Hepatocyte (in vitro differentiated cells): ENCODE measurements at regions not wholly inside any gene's neighbourhood (a gene's known extent, or its start where the extent isn't known, plus 50 kb on each side); places are given as distances from the start of the nearest gene placed in this dataset.

Experiments
- DNase-seq: peaks from one replicate; pipeline ENCODE4 v3.0.0-alpha.2; 2016; ENCODE audit warnings: low spot score
- H2AFZ ChIP-seq: fragments of 200-600 bp; sonication (generic); 2 replicates; pipeline ENCODE4 v1.6.0; 2016; ENCODE audit warnings: antibody characterized with exemption, mild to moderate bottlenecking
- H3K27ac ChIP-seq: fragments of 200-600 bp; sonication (generic); 2 replicates; pipeline ENCODE4 v1.5.1; 2016; ENCODE audit warnings: mild to moderate bottlenecking
- H3K27me3 ChIP-seq: fragments of 200-600 bp; sonication (generic); 2 replicates; pipeline ENCODE4 v1.6.1; 2016
- H3K36me3 ChIP-seq: fragments of 200-600 bp; sonication (generic); replicated peaks from 2 replicates; pipeline ENCODE4 v1.5.1; 2016; ENCODE audit warnings: low read depth; ENCODE audit not compliant: insufficient read depth
- H3K4me1 ChIP-seq: fragments of 200-600 bp; sonication (generic); 2 replicates; pipeline ENCODE4 v1.5.1; 2016; ENCODE audit warnings: mild to moderate bottlenecking, moderate library complexity; ENCODE audit not compliant: insufficient read depth
- H3K4me2 ChIP-seq: fragments of 200-600 bp; sonication (generic); 2 replicates; pipeline ENCODE4 v1.6.0; 2016
- H3K4me3 ChIP-seq: fragments of 200-600 bp; sonication (generic); 2 replicates; pipeline ENCODE4 v1.5.1; 2016; ENCODE audit warnings: mild to moderate bottlenecking
- H3K79me2 ChIP-seq: fragments of 200-600 bp; sonication (generic); 2 replicates; pipeline ENCODE4 v1.6.0; 2017; ENCODE audit warnings: mild to moderate bottlenecking
- H3K9me2 ChIP-seq: fragments of 200-600 bp; sonication (generic); replicated peaks from 2 replicates; pipeline ENCODE4 v1.6.0; 2017; ENCODE audit warnings: mild to moderate bottlenecking; ENCODE audit not compliant: insufficient read depth
- H3K9me3 ChIP-seq: fragments of 200-600 bp; sonication (generic); 2 replicates; pipeline ENCODE4 v1.5.1; 2016; ENCODE audit warnings: low read depth, mild to moderate bottlenecking
- H4K20me1 ChIP-seq: fragments of 200-600 bp; sonication (generic); 2 replicates; pipeline ENCODE4 v1.6.0; 2016; ENCODE audit warnings: mild to moderate bottlenecking; ENCODE audit not compliant: insufficient read depth, poor library complexity, severe bottlenecking
- CTCF ChIP-seq: fragments of 200-600 bp; sonication (generic); IDR thresholded peaks from 2 replicates; pipeline ENCODE4 v1.5.1; 2016; ENCODE audit warnings: antibody characterized with exemption, mild to moderate bottlenecking; ENCODE audit not compliant: poor library complexity
- EZH2 ChIP-seq: fragments of 200-600 bp; sonication (generic); IDR thresholded peaks from 2 replicates; pipeline ENCODE4 v1.6.1; 2016; ENCODE audit warnings: antibody characterized with exemption, mild to moderate bottlenecking, borderline replicate concordance
- EZH2phosphoT487 ChIP-seq: fragments of 200-600 bp; sonication (generic); IDR thresholded peaks from one replicate; pipeline ENCODE4 v1.6.1; 2018; ENCODE audit warnings: antibody characterized with exemption, mild to moderate bottlenecking, low read depth, moderate library complexity; ENCODE audit not compliant: unreplicated experiment, severe bottlenecking
- WGBS: methylation state at CpG from one replicate; pipeline ENCODE4 v1.1.6; 2016; ENCODE audit warnings: low lambda C conversion rate; ENCODE audit errors: missing lambda C conversion rate; 5-methylcytosine and 5-hydroxymethylcytosine counted together

GRCh38 chr2:187978356-187978755 is 313.3 kb upstream of the GULP1 start:
- TF ChIP-seq CTCF (no peak), EZH2phosphoT487 (no peak), EZH2 (no peak)
- DNase-seq, result no peak
- H4K20me1 ChIP-seq, result no peaks in the 10 kb centered on the region
- H2AFZ ChIP-seq, result no peak overlapping the region
- H3K9me3 ChIP-seq, result no peaks in the 10 kb centered on the region
- no peaks in the 10 kb centered on the region for H3K36me3 ChIP-seq
- 88% methylated on average over 3 of the region's 3 CpGs for WGBS
- no peaks in the 10 kb centered on the region for H3K27me3 ChIP-seq
- no peak overlapping the region for H3K4me3 ChIP-seq
- H3K4me1 ChIP-seq, result no peaks in the 10 kb centered on the region
- H3K4me2 ChIP-seq, result no peak overlapping the region
- H3K27ac ChIP-seq, result no peak overlapping the region
- no peaks in the 10 kb centered on the region for H3K79me2 ChIP-seq
- no peaks in the 10 kb centered on the region for H3K9me2 ChIP-seq

GRCh38 chr2:187982668-187983067 is 309.0 kb upstream of the GULP1 start:
- DNase-seq, result peak; percentile 15
- no peak for TF ChIP-seq CTCF
- TF ChIP-seq EZH2phosphoT487, result no peak
- no peak for TF ChIP-seq EZH2
- WGBS, result 52% methylated on average over 1 of the region's 1 CpG
- no peaks in the 10 kb centered on the region for H3K4me1 ChIP-seq
- no peak overlapping the region for H3K27ac ChIP-seq
- H3K79me2 ChIP-seq, result no peaks in the 10 kb centered on the region
- no peak overlapping the region for H3K4me2 ChIP-seq
- H3K27me3 ChIP-seq, result no peaks in the 10 kb centered on the region
- H2AFZ ChIP-seq, result no peak overlapping the region
- no peaks in the 10 kb centered on the region for H3K9me2 ChIP-seq
- no peaks in the 10 kb centered on the region for H3K9me3 ChIP-seq
- no peaks in the 10 kb centered on the region for H4K20me1 ChIP-seq
- H3K36me3 ChIP-seq, result no peaks in the 10 kb centered on the region
- H3K4me3 ChIP-seq, result no peak overlapping the region

DNA sequence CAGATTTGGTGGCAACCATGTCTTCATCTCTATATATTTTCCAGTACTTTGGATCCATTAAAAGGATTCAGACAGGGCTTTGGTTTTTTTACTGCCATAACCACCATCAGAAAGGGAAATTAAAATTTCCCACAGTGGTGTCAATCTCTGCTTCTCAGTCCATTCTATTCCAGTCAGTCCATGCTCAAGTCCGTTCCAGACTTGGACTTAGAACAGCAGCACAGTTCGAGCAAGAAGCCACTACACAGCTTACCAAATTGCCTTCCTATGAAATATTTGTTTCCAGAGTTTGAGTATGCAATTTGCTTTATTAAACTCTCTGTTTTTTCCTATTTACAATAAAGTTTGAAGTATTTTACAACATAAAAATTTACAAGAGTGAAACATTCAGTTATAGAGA is 306.5 kb upstream of the GULP1 start:
- no peaks in the 10 kb centered on the region for H4K20me1 ChIP-seq
- no peak for DNase-seq
- H3K27ac ChIP-seq, result no peak overlapping the region
- WGBS, result 73% methylated on average over 2 of the region's 2 CpGs
- no peak for TF ChIP-seq EZH2
- no peak for TF ChIP-seq CTCF
- no peak for TF ChIP-seq EZH2phosphoT487
- no peaks in the 10 kb centered on the region for H3K9me3 ChIP-seq
- H3K4me1 ChIP-seq, result no peaks in the 10 kb centered on the region
- H3K27me3 ChIP-seq, result no peaks in the 10 kb centered on the region
- H3K4me3 ChIP-seq, result no peak overlapping the region
- H3K79me2 ChIP-seq, result no peaks in the 10 kb centered on the region
- H3K9me2 ChIP-seq, result no peaks in the 10 kb centered on the region
- H2AFZ ChIP-seq, result no peak overlapping the region
- no peaks in the 10 kb centered on the region for H3K36me3 ChIP-seq
- H3K4me2 ChIP-seq, result no peak overlapping the region

GRCh38 chr2:187985923-187986322 is 305.8 kb upstream of the GULP1 start:
- no peak overlapping the region for H2AFZ ChIP-seq
- no peaks in the 10 kb centered on the region for H3K36me3 ChIP-seq
- H3K27me3 ChIP-seq, result no peaks in the 10 kb centered on the region
- H3K9me3 ChIP-seq, result no peaks in the 10 kb centered on the region
- TF ChIP-seq EZH2 (no peak), CTCF (no peak), EZH2phosphoT487 (no peak)
- no peaks in the 10 kb centered on the region for H3K79me2 ChIP-seq
- no peaks in the 10 kb centered on the region for H4K20me1 ChIP-seq
- H3K27ac ChIP-seq, result no peak overlapping the region
- no peak overlapping the region for H3K4me3 ChIP-seq
- WGBS, result 51% methylated on average over 4 of the region's 4 CpGs
- no peak overlapping the region for H3K4me2 ChIP-seq
- no peaks in the 10 kb centered on the region for H3K9me2 ChIP-seq
- DNase-seq, result no peak
- H3K4me1 ChIP-seq, result no peaks in the 10 kb centered on the region
